Erythroblast (primary cell): ENCODE measurements at regions not wholly inside any gene's neighbourhood (a gene's known extent, or its start where the extent isn't known, plus 50 kb on each side); places are given as distances from the start of the nearest gene placed in this dataset.

Source experiments
- GATA1 ChIP-seq: IDR thresholded peaks from 2 replicates; pipeline ENCODE4 v1.6.1; 2011; ENCODE audit warnings: low read depth, mild to moderate bottlenecking, control low read depth, low read length, moderate library complexity
- POLR2A ChIP-seq: IDR thresholded peaks from 2 replicates; pipeline ENCODE4 v1.6.1; 2011; ENCODE audit warnings: mild to moderate bottlenecking, low read length

DNA sequence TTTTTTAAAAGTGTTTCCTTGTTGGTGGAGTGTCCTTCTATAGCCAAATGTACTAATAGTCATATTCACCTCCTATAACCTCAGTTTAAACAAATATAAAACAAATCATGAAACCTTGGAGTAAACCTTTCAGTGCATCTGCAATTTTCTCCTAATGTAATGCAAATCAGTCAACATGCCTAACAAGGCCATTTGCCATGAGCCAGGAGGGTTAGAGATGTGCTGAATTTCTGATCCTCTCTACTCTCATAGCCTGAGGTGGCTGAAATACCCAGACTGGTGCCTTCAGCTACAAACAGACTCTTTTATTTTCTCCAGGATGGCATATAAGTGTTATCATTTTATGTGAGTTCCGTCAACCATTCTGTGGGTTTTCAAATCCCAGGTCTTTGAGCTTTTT lies 908.1 kb downstream of the GALC start:
- no peak for TF ChIP-seq POLR2A
- no peak for TF ChIP-seq GATA1
